ENCODE measurements at regions not wholly inside any gene's neighbourhood (a gene's known extent, or its start where the extent isn't known, plus 50 kb on each side); places are given as distances from the start of the nearest gene placed in this dataset.

DNA sequence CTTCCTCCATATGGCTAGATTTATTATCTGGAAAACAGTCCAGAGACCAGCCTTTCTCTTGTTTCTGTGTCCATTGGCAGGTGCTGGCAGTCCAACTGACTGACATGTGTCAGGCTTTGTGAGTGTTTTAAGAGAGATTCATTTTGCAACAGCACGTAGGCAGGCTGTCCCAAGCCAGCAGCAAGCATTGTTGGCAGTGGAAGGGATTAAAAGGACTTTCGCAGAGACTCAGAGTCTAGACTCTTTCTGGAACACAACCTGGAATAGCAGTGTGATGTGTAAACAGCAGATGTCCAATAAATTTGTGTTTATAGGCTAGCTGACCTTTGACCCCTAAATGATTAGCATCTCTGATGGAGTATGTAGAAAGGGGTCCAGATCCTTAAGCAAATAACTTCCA lies 222.2 kb upstream of the SERP2 start:
- TF ChIP-seq RBAK (tag by site-specific recombination; IDR thresholded peaks at IDR 0.05) (no peak), YY1 (tag by site-specific recombination; IDR thresholded peaks at IDR 0.05) (no peak), ZNF777 (tag by site-specific recombination; IDR thresholded peaks at IDR 0.05; ENCODE audit: borderline replicate concordance) (no peak), PRDM1 (tag by site-specific recombination; IDR thresholded peaks at IDR 0.05) (no peak)
- TF ChIP-seq, protein P1, sequence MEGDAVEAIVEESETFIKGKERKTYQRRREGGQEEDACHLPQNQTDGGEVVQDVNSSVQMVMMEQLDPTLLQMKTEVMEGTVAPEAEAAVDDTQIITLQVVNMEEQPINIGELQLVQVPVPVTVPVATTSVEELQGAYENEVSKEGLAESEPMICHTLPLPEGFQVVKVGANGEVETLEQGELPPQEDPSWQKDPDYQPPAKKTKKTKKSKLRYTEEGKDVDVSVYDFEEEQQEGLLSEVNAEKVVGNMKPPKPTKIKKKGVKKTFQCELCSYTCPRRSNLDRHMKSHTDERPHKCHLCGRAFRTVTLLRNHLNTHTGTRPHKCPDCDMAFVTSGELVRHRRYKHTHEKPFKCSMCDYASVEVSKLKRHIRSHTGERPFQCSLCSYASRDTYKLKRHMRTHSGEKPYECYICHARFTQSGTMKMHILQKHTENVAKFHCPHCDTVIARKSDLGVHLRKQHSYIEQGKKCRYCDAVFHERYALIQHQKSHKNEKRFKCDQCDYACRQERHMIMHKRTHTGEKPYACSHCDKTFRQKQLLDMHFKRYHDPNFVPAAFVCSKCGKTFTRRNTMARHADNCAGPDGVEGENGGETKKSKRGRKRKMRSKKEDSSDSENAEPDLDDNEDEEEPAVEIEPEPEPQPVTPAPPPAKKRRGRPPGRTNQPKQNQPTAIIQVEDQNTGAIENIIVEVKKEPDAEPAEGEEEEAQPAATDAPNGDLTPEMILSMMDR (tag by site-specific recombination; IDR thresholded peaks at IDR 0.05): no peak
